Kasumi-1 (cell line): ENCODE measurements at regions not wholly inside any gene's neighbourhood (a gene's known extent, or its start where the extent isn't known, plus 50 kb on each side); places are given as distances from the start of the nearest gene placed in this dataset.
"Not testable (repeated sequence)": the region's sequence is repeated elsewhere in the genome, so short reads cannot be mapped to it uniquely, and the experiment has no call there.

ENCODE experiments used
- DNase-seq, 2 experiments: peaks; one replicate each; lab custom pipeline; 2025; lab: John Stamatoyannopoulos, UW

- DNase-seq: no peak
Observed at GRCh38 chr11:37322333-37323194, 724.5 kb upstream of the RAG2 start.

- no peak for DNase-seq
Observed at GRCh38 chr11:37320921-37321320, 722.9 kb upstream of the RAG2 start.

- DNase-seq: no peak
Observed at GRCh38 chr11:37317803-37318202, 719.8 kb upstream of the RAG2 start.

GRCh38 chr11:37313266-37313665, 715.2 kb upstream of the RAG2 start:
- DNase-seq: no peak

- DNase-seq: no peak
Observed at GRCh38 chr11:37306563-37306962, 708.5 kb upstream of the RAG2 start.

GRCh38 chr11:37301405-37301804, 703.4 kb upstream of the RAG2 start:
- not testable (repeated sequence) for DNase-seq

GRCh38 chr11:37298173-37298572, 700.1 kb upstream of the RAG2 start:
- no peak for DNase-seq

- no peak for DNase-seq
Observed at GRCh38 chr11:37286890-37287289, 688.9 kb upstream of the RAG2 start.

- no peak for DNase-seq
Observed at GRCh38 chr11:37282367-37282766, 684.3 kb upstream of the RAG2 start.

GRCh38 chr11:37280200-37280599, 682.2 kb upstream of the RAG2 start:
- DNase-seq: no peak

GRCh38 chr11:37277896-37278465, 679.9 kb upstream of the RAG2 start:
- DNase-seq: no peak

GRCh38 chr11:37264783-37265182, 666.7 kb upstream of the RAG2 start:
- no peak for DNase-seq

GRCh38 chr11:37264060-37264459, 666.0 kb upstream of the RAG2 start:
- DNase-seq: no peak

GRCh38 chr11:37263467-37263866, 665.4 kb upstream of the RAG2 start:
- DNase-seq: not testable (repeated sequence)

GRCh38 chr11:37259734-37260133, 661.7 kb upstream of the RAG2 start:
- no peak for DNase-seq

GRCh38 chr11:37248145-37248544, 650.1 kb upstream of the RAG2 start:
- no peak for DNase-seq

- DNase-seq: not testable (repeated sequence)
Observed at GRCh38 chr11:37246092-37246491, 648.1 kb upstream of the RAG2 start.

- no peak for DNase-seq
Observed at GRCh38 chr11:37230865-37231264, 632.8 kb upstream of the RAG2 start.

- DNase-seq: no peak
Observed at GRCh38 chr11:37223962-37224361, 625.9 kb upstream of the RAG2 start.

GRCh38 chr11:37203006-37203405, 605.0 kb upstream of the RAG2 start:
- DNase-seq: no peak

GRCh38 chr11:37199082-37199481, 601.0 kb upstream of the RAG2 start:
- DNase-seq: no peak

- DNase-seq: no peak
Observed at GRCh38 chr11:37184326-37184725, 586.3 kb upstream of the RAG2 start.

GRCh38 chr11:37182031-37182430, 584.0 kb upstream of the RAG2 start:
- DNase-seq: no peak

- DNase-seq: no peak
Observed at GRCh38 chr11:37177721-37178120, 579.7 kb upstream of the RAG2 start.
